NCI-H1436 (cell line): ENCODE measurements at regions not wholly inside any gene's neighbourhood (a gene's known extent, or its start where the extent isn't known, plus 50 kb on each side); places are given as distances from the start of the nearest gene placed in this dataset.
"Not testable (repeated sequence)": the region's sequence is repeated elsewhere in the genome, so short reads cannot be mapped to it uniquely, and the experiment has no call there.

Source experiments
- DNase-seq: peaks from one replicate; lab custom pipeline; 2025; lab: John Stamatoyannopoulos, UW

GRCh38 chr1:38667626-38668025 is 191.9 kb downstream of the RRAGC start:
- DNase-seq = no peak

- no peak for DNase-seq
Observed at GRCh38 chr1:38662126-38662525, 197.4 kb downstream of the RRAGC start.

GRCh38 chr1:38658883-38659282 is 200.7 kb downstream of the RRAGC start:
- no peak for DNase-seq

GRCh38 chr1:38657873-38658272 is 201.7 kb downstream of the RRAGC start:
- no peak for DNase-seq

- DNase-seq = no peak
Observed at GRCh38 chr1:38657207-38657840, 202.2 kb downstream of the RRAGC start.

- no peak for DNase-seq
Observed at GRCh38 chr1:38656726-38657125, 202.8 kb downstream of the RRAGC start.

GRCh38 chr1:38652217-38652616 is 207.4 kb downstream of the RRAGC start:
- no peak for DNase-seq

- DNase-seq = no peak
Observed at GRCh38 chr1:38651669-38652068, 207.9 kb downstream of the RRAGC start.

GRCh38 chr1:38648417-38648816 is 211.2 kb downstream of the RRAGC start:
- no peak for DNase-seq

- DNase-seq = not testable (repeated sequence)
Observed at GRCh38 chr1:38647341-38647740, 212.2 kb downstream of the RRAGC start.

GRCh38 chr1:38644092-38644491 is 215.5 kb downstream of the RRAGC start:
- no peak for DNase-seq

- no peak for DNase-seq
Observed at GRCh38 chr1:38641661-38642060, 217.9 kb downstream of the RRAGC start.

- no peak for DNase-seq
Observed at GRCh38 chr1:38640371-38640770, 219.2 kb downstream of the RRAGC start.

- DNase-seq = no peak
Observed at GRCh38 chr1:38628241-38628640, 231.3 kb downstream of the RRAGC start.

- DNase-seq = no peak
Observed at GRCh38 chr1:38625939-38626338, 233.6 kb downstream of the RRAGC start.

- DNase-seq = no peak
Observed at GRCh38 chr1:38624336-38625039, 235.1 kb downstream of the RRAGC start.

- DNase-seq = no peak
Observed at GRCh38 chr1:38623529-38623928, 236.0 kb downstream of the RRAGC start.

GRCh38 chr1:38622197-38622596 is 237.4 kb downstream of the RRAGC start:
- DNase-seq = no peak

GRCh38 chr1:38616846-38617245 is 242.7 kb downstream of the RRAGC start:
- DNase-seq = no peak

GRCh38 chr1:38615680-38616079 is 243.9 kb downstream of the RRAGC start:
- DNase-seq = no peak

- DNase-seq = no peak
Observed at GRCh38 chr1:38614861-38615260, 244.7 kb downstream of the RRAGC start.

- DNase-seq = no peak
Observed at GRCh38 chr1:38613996-38614395, 245.6 kb downstream of the RRAGC start.

GRCh38 chr1:38612951-38613350 is 246.6 kb downstream of the RRAGC start:
- no peak for DNase-seq

GRCh38 chr1:38611664-38612211 is 247.8 kb downstream of the RRAGC start:
- no peak for DNase-seq
